Prostate gland (tissue), 2 donors: ENCODE measurements at regions not wholly inside any gene's neighbourhood (a gene's known extent, or its start where the extent isn't known, plus 50 kb on each side); places are given as distances from the start of the nearest gene placed in this dataset.

Experiments used
- DNase-seq: peaks from one replicate; pipeline ENCODE4 v3.0.0-alpha.2; 2019; ENCODE audit warnings: low spot score
- H3K27ac ChIP-seq, 2 donors: fragments of 200-600 bp; sonication (generic); 2 replicates each; pipeline ENCODE4 v1.5.1; 2017 to 2019
- H3K27me3 ChIP-seq: fragments of 200-600 bp; sonication (generic); replicated peaks from 2 replicates; pipeline ENCODE4 v1.5.1; 2019; ENCODE audit not compliant: insufficient read depth
- H3K36me3 ChIP-seq, 2 donors: fragments of 200-600 bp; sonication (generic); 1 replicate in 1 of 2; 2 replicates in 1 of 2; pipeline versions ENCODE4 v1.5.1 to v1.8.1; 2017 to 2019
- H3K4me1 ChIP-seq: fragments of 200-600 bp; sonication (generic); replicated peaks from 2 replicates; pipeline ENCODE4 v1.5.1; 2019
- H3K4me3 ChIP-seq, 2 donors: fragments of 200-600 bp; sonication (generic); 2 replicates each; pipeline ENCODE4 v1.5.1; 2017 to 2019
- H3K9me3 ChIP-seq: fragments of 200-600 bp; sonication (generic); 2 replicates; pipeline ENCODE4 v1.5.1; 2017
- POLR2A ChIP-seq: fragments of 450-650 bp; IDR thresholded peaks from one replicate; pipeline ENCODE4 v1.6.1; 2016; ENCODE audit warnings: antibody characterized with exemption, mild to moderate bottlenecking
- POLR2AphosphoS5 ChIP-seq: sonication (generic); formaldehyde crosslinking; IDR thresholded peaks from one replicate; pipeline ENCODE4 v1.6.1; 2017; ENCODE audit warnings: antibody characterized with exemption
- whole genome bisulfite sequencing: methylation state at CpG from one replicate; pipeline ENCODE4 v1.1.5; 2018; 5-methylcytosine and 5-hydroxymethylcytosine counted together
- intact Hi-C: fragments of 100-400 bp; cut with DNase I; formaldehyde crosslinking; loops from one replicate; pipeline ENCODE4 v1.14.2; 2022
- TF ChIP-seq, protein P1 (sequence below), 4 experiments: fragments of 200-600 bp in 2 of 4; fragments of 450-650 bp in 2 of 4; sonication (generic) in 2 of 4; IDR thresholded peaks; 1 replicate in 3 of 4; 2 replicates in 1 of 4; pipeline ENCODE4 v1.5.1; 2016 to 2019; ENCODE audit warnings: antibody characterized with exemption in 4 of 4, mild to moderate bottlenecking in 2 of 4, moderate library complexity in 2 of 4

- Histone ChIP-seq H3K36me3 (no peaks in the 10 kb centered on the region), H3K4me1 (no peaks in the 10 kb centered on the region), H3K27ac (no peak overlapping the region), H3K9me3 (no peaks in the 10 kb centered on the region), H3K27me3 (no peaks in the 10 kb centered on the region), H3K4me3 (no peak overlapping the region)
- WGBS: 38% methylated on average over 1 of the region's 1 CpG
- intact Hi-C loops: no loop called here
- no peak for DNase-seq
- TF ChIP-seq, protein P1, sequence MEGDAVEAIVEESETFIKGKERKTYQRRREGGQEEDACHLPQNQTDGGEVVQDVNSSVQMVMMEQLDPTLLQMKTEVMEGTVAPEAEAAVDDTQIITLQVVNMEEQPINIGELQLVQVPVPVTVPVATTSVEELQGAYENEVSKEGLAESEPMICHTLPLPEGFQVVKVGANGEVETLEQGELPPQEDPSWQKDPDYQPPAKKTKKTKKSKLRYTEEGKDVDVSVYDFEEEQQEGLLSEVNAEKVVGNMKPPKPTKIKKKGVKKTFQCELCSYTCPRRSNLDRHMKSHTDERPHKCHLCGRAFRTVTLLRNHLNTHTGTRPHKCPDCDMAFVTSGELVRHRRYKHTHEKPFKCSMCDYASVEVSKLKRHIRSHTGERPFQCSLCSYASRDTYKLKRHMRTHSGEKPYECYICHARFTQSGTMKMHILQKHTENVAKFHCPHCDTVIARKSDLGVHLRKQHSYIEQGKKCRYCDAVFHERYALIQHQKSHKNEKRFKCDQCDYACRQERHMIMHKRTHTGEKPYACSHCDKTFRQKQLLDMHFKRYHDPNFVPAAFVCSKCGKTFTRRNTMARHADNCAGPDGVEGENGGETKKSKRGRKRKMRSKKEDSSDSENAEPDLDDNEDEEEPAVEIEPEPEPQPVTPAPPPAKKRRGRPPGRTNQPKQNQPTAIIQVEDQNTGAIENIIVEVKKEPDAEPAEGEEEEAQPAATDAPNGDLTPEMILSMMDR (IDR thresholded peaks at IDR 0.05): no peak
- TF ChIP-seq POLR2A: no peak
- no peak for TF ChIP-seq POLR2AphosphoS5
These were observed 67.8 kb upstream of the FICD start for GRCh38 chr12:108447168-108447832.

DNA sequence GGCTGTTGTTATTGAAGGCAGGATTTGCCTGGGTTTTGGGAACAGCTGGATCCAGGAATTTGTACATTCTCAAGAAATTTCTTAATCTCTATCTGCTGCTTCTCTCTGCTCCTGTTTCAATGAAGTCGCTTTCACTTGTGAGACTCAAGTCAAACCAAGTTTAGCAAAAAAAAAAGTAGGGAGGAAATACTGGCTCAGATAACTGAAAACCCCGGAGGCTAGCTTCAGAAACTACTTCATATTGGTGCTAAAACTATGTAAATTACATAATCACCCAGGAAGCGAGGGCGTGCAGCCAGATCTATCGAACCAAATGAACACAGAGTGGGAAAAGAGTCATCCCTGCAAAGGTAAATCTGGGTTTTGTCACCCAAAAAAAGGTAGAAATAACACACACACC lies 68.3 kb upstream of the FICD start:
- WGBS: 48% methylated on average over 5 of the region's 5 CpGs
- H3K4me3 ChIP-seq: no peak overlapping the region
- no peak overlapping the region for H3K27ac ChIP-seq
- intact Hi-C loops: no loop called here
- H3K4me1 ChIP-seq: no peaks in the 10 kb centered on the region
- no peak for DNase-seq
- H3K27me3 ChIP-seq: no peaks in the 10 kb centered on the region
- H3K9me3 ChIP-seq: no peaks in the 10 kb centered on the region
- no peaks in the 10 kb centered on the region for H3K36me3 ChIP-seq
- no peak for TF ChIP-seq POLR2AphosphoS5

DNA sequence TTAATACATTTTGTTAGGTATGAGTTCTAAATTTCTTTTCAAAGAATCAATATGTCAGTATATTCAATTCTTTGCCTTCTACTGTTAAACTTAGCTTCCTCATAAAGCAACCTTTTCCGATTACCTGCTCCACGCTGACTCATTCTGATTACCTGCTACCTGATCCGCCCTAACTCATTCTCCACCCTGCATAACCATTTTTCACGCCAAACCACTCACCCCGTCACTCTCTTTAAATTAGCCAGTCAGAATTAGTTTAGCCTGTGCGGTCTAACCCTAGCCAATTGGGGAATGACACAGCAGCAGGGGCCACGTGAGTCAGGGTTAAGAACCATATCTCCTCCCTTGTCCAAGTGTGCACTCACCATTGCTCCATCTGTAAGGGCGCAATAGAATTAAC lies 72.2 kb upstream of the FICD start:
- no peaks in the 10 kb centered on the region for H3K27me3 ChIP-seq
- intact Hi-C loops: no loop called here
- WGBS: 70% methylated on average over 8 of the region's 8 CpGs
- no peak overlapping the region for H3K27ac ChIP-seq
- no peaks in the 10 kb centered on the region for H3K36me3 ChIP-seq
- H3K4me3 ChIP-seq: no peak overlapping the region
- TF ChIP-seq, protein P1 (IDR thresholded peaks at IDR 0.05): no peak
- TF ChIP-seq POLR2A (no peak), POLR2AphosphoS5 (no peak)
- H3K9me3 ChIP-seq: no peaks in the 10 kb centered on the region
- DNase-seq: no peak
- no peaks in the 10 kb centered on the region for H3K4me1 ChIP-seq

GRCh38 chr12:108442067-108442466 lies 73.0 kb upstream of the FICD start:
- Histone ChIP-seq H3K27me3 (no peaks in the 10 kb centered on the region), H3K4me3 (no peak overlapping the region), H3K36me3 (no peaks in the 10 kb centered on the region), H3K9me3 (no peaks in the 10 kb centered on the region), H3K4me1 (no peaks in the 10 kb centered on the region), H3K27ac (no peak overlapping the region)
- intact Hi-C loops: no loop called here
- DNase-seq: no peak
- TF ChIP-seq POLR2AphosphoS5: no peak
- no peak for TF ChIP-seq POLR2A
- TF ChIP-seq, protein P1 (IDR thresholded peaks at IDR 0.05): no peak
- WGBS: 9% methylated on average over 3 of the region's 3 CpGs

DNA sequence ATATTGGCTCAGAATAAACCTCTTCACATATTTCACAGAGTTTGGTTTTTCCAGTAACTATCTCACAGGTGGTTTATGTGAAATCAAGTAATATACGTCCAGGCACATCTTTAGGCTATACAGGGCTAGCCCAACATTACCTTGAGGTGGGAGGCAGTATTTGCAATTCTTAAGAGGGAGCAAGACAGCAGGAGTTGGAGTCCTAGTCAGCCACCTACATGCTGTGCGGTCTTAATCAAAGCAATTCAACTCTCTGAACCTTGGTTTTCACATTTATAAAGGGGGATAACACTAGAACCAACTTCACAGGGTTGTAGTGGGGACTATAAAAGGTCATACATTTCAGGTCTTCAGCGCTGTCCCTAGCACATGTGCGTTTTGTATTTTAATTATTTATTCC lies 73.5 kb upstream of the FICD start:
- no peaks in the 10 kb centered on the region for H3K36me3 ChIP-seq
- WGBS: 52% methylated on average over 4 of the region's 4 CpGs
- no peak overlapping the region for H3K27ac ChIP-seq
- no peak for DNase-seq
- no peaks in the 10 kb centered on the region for H3K4me1 ChIP-seq
- no peak overlapping the region for H3K4me3 ChIP-seq
- no peaks in the 10 kb centered on the region for H3K9me3 ChIP-seq
- no peaks in the 10 kb centered on the region for H3K27me3 ChIP-seq
- intact Hi-C loops: no loop called here
- no peak for TF ChIP-seq POLR2AphosphoS5
- TF ChIP-seq, protein P1 (IDR thresholded peaks at IDR 0.05): no peak
- TF ChIP-seq POLR2A: no peak
